Right lung (tissue), 2 donors: ENCODE measurements at regions not wholly inside any gene's neighbourhood (a gene's known extent, or its start where the extent isn't known, plus 50 kb on each side); places are given as distances from the start of the nearest gene placed in this dataset.

Experiments
- DNase-seq, 2 donors: peaks; one replicate each; pipeline ENCODE4 v3.0.0-alpha.2; 2013

DNA sequence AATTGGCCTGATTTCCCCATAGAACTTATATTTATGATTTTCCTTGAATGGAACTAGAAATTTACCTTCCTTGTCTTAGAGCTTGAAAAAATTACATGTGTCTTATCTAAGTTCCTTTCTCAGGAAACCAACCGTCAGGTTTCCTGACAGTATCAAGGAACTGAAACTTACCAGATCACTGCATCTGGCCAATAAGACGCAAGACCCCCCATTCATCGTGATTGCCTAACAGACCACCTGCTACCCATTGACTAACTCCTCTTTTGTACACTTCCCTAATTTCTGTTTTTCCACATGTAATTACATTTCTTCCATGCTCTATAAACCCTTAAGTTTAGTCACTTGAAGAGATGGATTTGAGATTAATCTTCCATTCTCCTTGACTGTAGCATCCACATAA is 517.2 kb upstream of the CBLB start:
- DNase-seq: no peak

DNA sequence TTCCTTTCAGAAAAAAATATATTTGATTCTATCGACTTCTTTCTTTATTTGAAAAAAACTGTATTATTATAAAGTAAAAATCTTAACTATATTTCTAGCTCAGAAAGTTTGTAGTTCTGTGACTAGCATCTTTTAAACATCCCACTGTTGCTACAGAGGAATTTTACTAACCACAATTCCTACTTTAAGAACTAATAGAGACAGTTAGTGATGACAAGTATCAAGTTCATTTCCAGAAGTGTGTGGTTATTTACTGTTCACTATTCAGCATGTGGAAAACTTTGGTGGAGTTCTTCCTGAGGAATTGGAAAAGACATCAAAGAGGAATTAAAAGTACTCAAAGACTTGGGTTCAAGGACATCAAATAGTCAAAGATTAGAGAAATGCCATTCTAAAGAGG is 524.1 kb upstream of the CBLB start:
- no peak for DNase-seq

DNA sequence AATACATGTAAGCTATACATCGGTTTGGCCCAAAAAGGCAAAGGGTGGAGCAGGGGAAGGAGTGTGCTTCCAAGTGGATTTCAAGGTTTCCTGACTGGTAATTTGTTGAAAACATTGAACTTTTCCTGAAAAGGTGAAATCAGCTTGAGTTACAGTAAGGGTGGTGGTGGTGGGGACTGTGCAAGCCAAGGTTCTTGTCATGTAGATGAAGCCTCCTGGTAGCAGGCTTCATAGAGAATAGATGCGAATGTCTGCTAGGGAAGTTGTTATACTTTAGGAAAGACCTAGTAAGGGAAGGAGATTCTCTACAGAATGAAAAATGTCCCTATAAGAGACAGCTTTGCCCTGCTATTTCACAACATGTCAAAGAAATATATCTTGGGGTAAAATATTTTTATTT is 528.2 kb upstream of the CBLB start:
- DNase-seq: no peak

DNA sequence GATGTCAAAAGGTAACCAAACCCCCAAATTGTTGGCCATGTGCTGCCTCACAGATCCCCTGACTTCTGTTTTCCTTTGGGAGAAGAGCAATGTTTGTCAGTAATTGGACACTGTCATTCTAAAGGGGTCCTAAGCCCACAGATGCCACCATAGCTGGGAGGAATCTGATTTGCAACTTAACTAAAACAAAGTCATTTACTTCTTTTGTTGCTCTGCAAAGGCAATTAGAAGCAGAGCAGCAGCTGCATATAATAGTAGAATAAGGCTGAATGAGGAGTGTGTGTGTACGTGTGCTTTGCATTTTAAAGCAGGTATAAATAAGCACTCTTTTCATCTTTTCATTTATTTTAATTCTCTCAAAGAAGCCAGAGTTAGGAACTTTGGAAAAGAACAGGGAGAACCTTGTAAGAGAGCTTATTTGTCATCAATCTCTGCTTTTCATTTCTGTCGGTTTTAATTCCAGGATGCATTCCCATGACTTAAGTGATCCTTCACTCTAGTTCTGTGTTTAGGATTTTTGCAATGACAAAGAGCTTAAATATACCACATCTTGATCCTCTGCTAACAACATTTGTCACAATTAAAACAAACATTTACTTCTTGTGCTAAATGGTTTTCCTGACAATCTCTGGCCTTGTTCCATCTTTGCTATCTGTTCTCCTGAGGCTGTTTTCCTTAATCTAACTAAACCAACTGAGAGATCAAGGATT is 530.2 kb upstream of the CBLB start:
- DNase-seq: no peak

DNA sequence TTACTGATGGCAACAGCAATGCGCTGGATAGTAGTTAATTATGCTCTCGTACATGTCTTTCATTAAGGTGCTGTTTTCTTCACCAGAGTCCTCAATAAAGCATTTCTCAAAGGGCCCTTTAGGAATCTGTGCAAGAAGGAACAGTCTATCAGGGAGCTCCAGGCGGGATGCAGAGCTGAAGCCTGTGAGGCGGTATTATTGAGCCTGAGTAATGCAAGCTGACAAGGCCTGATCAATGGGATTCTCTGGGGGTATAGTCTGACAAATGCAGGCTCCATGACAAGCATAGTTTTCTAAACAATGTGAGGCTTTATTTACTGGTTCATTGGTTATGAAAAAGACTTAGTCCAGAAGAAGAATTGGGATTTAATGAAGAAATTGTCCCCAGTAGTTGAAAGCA is 530.9 kb upstream of the CBLB start:
- no peak for DNase-seq

DNA sequence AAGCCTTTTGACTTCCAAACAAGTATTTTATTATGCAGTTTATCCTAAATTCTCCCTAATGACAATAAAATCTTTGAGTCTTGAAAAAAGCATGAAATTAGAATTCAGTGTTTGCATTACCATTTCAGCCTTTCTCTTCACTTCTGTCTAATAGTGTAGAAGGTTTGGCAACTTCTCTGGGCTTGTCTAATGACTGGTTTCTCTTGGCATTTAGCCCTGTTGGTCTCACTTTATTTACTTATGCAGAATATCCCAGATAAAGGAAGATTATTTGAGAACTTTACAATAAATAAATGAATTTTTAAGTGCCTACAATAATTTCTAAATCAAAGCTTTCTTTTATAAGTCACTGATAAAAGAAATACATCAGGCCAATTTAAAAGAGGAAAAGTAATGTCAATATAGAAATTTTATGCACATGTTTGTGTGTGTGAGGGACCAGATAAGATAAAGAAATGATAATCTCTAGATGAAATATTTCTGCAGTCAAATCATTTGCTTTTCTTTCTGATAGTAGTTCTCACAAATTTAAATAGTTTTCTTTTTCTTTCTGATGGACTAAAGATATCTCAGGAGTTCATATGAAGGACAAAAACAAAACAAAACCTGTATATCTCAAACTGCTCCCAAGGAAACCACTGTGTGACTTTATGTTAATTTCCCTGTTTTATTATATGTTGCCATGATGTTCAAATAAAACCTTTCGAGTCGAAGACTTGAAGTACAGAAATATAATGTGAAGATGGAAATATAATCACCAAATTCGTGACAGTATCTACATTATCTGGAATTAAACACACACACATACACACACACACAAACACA is 533.1 kb upstream of the CBLB start:
- DNase-seq: peak in 1 of 2 donors; percentile 48

DNA sequence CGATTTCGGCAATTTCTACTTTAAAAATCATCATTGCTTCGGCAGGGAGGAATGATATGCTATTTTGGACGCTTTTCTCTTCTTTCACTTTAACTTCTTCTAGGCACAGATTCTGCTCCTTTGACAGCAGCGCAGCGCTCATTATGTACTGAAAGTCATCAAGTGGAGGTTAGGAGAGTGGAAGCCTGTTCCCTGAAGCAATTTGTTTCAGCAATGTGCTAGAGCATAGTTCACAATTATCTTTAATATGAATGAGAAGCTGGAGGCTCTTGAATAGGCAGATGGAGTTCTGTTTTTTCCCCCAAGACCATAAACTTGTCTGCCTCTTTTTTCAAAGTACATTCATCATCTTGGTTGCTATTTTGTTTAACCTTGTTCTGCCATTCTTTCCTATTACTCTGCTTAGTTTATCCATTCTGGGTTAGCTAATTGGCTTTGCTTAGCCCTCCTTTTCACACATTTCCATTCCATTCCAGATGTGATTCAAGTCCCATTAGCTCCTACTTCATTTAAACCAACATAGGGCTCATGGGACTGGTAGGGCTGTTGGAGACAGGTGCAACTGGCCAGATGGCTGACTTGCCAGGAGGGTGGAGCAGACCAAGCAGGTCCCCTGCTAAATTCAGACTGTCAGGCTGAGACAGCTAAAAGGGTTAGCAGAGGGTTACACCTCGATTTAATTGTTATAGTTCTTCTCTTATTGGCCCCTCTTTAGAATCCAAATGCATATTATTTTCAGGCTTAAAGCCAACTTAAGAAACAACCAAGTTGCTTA is 534.7 kb upstream of the CBLB start:
- no peak for DNase-seq

DNA sequence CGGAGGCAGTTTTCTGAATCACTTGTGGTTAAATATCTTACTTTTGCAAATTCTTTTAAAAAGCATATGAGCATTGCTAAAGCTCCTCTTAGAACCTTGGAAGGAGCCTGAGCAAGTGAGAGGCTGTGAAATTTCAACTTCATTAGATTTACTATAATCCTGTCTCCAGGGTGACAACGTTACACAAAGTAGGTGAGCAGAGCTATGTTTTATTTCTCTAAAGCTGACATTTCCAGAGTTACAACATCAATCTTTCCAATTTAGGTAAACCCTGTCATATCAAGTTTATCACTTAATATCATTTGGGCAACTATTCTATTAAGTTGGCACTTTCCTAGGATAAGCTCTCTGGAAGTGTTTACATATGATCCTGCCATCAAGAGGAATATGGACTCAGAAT is 544.9 kb upstream of the CBLB start:
- no peak for DNase-seq

DNA sequence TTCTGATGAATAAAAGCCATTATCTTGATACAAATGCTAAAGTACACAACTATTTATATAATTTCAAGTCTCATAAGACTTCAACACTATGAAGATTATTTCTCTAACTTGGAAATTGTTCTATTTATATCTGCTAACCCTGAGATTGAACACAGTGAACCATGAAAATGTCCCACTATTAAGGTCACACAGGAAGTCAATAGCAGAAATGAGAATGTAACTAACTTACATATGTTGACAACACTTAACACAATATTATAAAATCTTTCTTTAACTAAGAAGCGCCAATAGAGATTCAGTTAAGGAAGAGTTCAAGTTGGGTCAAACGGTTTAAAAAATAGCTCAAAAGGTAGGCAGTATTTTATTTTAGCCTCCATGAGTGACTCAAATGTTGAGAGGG is 551.8 kb upstream of the CBLB start:
- no peak for DNase-seq

DNA sequence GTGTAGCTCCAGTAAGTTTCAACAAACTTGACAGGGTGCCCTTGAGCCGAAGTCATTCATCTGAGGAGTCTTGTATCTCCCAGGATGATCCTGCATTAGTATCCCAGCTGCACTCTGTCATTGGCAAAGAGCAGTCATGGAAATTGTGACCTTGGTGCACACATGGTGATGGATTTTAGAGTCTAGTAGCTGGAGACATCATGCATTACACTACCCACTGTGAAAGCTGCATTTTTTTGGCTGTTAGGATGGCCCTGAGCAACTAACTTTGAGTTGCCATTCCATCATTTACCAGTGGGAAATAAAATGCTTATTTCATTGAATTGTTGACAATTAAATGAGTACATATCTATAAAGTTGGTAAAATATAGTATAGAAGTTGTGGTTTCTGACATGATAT is 552.6 kb upstream of the CBLB start:
- no peak for DNase-seq

DNA sequence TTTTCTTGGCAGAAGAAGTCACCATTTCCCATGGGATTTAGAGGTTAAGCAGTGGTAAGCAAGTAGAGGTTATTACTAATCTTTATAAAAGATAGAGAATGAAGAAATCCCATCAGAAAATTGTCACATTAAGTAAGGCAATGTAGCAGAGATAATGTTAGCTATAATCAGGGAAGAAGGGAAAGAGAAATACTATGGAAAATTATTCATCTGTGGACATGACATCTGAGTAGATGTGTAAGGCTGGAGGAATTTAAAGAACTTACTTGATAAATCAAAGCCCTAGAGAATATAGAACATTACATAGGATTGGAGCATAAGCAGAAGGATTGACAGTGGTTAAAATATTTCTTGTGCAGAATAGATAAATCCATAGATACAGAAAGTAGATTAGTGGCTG is 553.1 kb upstream of the CBLB start:
- no peak for DNase-seq

DNA sequence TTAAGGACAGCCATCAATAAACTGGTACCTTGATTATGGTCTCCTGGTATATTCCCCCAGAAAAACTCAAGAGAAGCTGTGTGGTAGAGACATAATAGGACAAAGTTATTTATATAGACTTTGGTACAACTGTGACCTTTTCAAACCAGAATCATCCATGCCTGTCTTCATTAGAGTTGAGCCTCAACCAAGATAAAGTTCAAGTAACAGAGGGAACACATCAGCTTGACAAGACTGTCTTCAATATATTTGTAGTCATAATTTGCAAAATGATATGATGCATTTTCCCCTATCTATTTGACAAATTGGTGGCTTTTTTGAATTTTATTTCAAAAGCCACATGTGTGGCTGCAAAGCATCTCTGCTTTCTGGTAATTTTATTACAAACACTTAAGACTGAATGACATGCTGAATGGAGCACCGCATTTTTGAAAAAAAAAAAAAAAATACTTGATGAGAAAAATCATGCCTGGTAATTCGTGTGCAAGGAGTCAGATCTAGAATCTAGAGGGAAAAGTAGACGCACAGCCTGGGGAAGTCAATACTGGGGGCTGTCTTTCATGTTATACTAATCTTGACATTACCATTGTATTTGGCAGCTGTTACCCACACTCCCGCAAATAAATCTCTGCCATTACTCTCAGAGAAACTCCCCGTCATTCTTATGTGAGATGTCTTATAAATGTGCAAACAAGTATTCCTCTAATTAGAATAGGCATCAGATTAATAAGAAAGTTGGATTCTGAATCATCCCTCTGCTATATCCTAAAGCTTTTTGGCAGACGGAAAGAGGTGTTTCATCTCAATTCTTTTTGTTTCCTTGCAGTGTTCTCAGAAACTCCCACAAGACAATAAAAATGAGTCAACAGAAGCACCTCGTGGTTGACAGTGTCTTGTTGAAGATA is 554.8 kb upstream of the CBLB start:
- DNase-seq: no peak

DNA sequence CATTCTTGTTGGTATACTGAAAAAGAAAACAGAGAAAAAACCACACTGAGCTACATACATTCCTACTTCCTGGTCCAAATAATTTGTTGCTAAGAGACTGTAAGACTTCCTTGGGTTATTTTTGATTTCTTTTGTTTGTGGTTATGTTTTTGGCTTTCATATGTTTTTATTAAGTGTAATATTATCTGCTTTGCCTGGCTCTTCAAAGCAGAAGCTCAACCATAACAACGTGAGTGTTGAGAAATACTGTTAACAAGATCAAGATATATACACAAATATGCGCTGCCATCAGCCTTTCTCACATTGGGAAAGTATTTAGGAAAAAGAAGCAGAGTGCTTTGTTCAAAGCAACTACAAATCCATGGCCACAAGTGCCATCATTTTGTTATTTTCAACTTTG is 556.2 kb upstream of the CBLB start:
- peak; percentile 82 to 90 for DNase-seq

DNA sequence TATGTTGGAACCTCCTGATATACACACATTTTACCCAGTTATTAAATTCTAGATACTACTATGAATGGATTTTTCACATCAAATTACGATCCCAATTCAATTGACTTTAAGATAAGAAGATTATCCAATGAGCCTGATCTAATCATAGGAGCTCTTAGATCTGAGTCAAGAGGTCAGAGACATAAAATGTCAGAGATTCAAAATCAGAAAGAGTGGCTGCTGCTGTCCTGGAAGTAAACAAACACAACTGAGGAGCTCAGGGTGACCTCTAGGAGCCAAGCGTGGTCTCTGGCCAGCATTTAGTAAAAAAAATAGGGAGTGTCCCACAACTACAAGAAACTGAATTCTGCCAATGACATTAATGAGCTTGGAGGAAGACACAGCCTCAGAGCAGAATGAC is 557.1 kb upstream of the CBLB start:
- DNase-seq: no peak

DNA sequence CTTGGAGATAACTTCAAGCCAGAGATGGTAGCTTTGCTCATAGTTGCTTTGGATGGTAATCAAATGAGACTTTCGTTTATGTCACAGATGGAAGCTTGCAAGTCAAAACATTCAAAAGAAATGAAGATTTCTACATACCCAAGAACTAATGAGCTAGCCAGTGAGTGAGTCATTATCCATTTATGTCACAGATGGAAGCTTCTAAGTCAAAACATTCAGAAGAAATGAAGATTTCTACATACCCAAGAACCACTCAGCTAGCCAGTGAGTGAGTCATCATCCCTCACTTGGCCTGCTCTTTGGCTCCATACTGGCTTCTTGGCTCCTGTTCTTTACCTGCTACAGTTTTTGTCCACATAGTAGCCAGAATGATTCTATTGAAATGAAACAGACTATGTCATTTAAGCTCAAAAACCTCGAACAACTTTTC is 559.8 kb upstream of the CBLB start:
- no peak for DNase-seq

DNA sequence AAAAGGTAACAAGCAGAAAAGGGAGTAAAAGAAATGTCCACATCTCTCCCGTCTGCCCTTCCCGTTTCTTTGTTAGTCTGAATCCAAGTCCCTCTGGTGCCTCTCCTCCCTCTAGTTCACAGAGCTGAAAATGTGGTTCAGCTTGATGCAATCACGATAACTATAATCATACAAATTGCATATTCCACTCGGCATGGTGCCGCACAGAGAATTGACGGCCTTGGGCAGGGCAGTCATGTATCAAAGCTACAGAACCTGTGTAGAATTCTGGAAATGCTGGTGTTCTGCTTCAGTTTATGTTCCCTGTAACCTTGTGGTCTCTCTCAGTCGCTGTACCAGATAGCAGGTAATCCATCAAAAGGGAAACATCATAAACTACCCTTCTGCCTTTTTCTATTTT is 562.9 kb upstream of the CBLB start:
- DNase-seq: no peak

DNA sequence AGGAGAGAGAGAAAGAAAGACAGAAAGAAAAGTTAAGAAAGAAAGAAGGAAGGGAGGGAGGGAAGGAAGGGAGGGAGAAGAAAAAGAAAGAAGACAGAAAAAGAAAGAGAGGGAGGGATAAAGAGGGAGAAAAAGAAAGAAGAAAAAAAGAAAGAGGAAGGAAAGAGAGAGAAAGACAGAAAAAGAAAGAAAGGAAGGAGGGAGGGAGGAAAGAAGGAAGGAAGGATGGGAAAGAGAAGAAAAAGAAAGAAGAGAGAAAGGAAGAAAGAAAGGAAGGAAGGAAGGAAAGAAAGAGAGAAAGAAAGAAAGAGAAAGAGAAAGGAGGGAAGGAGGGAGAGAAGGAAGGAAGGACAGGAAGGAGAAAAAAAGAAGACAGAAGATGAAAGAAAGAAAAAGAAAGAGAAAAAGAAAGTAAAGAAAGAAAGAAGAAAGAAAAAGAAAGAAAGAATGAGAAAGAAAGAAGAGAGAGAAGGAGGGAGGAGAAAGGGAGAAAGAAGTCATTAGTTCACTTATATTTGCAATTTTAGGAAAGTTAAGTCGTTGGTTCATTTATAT is 567.2 kb upstream of the CBLB start:
- DNase-seq: no peak

DNA sequence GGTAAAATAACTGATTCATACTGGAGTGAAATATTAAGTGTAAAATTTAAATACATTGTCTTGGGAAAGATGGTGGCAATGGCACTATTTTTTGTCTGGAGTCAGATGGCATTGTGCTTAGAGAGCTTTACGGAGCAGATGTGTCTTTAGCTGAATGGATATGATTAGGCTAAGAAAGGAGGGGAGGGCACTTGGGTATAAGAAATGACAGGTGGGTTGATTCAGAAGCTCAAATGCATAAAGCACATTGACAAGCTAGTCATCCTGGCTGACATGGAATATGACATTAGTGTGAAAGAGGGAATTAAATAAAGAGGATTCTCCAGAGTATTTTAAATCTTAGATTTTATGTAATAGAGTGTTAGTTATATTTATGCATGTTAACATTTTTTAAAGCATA is 570.1 kb upstream of the CBLB start:
- DNase-seq: no peak

DNA sequence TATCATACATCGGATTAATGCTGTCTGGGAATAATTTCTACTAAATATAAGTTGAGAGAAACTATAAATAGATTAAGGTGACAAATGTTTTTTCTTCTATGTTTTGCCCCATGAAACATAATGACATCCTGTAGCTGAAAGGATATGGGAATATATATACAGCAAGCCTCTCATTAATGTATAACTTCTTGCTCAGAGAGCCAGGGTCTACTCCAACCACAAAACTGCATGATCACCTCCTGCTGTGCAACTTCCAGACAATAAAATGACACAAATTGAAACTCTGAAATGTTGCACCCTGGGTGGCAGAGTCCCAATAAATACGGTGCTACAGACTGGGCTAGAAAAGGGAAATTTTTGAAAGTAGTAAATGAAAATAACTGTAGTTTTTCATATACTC is 571.9 kb upstream of the CBLB start:
- DNase-seq: no peak

DNA sequence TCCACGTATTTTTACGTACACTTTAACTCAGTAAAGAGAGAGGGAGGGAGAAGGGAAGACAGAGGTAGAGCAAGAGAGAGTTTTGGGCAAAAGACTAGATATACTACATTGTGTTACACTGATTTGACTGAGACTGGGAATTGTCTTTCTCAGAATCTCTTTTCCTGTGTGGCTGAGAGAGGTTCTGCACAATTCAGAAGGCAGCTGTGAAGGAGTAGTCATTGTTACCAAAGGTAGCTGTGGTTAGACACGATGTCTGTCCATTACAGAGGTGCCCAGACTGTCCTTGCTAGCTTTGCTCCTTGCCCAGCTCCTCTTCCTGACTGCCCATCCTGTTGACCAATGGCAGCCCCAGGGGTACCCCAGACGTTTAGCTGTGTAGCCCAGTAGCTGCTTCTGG is 577.5 kb upstream of the CBLB start:
- DNase-seq: no peak

DNA sequence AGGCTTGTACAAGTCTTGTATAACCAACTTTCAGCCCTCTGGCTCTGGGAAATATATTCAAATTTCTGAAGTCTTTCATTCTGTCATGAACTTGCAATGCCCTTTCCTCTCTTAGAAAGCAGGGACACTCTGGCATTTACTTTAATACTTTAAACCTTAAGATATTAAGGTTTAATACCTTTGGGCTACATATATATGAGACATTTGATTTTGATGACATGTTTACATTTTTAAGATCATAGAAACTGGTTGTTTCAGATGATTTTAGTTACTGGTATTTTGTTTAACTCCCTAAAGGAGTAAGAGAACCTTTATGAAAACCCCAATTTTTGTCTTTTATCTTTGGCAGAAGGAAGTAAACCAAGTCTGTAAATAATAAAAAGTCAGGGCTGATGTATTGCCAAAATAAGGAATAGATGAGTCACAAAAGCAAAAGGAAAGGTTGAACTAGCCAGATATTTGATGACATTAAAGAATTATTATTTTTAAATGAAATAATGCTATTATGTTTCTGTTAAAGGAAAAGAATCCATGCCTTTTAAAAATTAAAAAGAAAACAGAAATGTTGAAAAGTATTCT is 579.0 kb upstream of the CBLB start:
- no peak for DNase-seq
